ENCODE measurements at regions not wholly inside any gene's neighbourhood (a gene's known extent, or its start where the extent isn't known, plus 50 kb on each side); places are given as distances from the start of the nearest gene placed in this dataset.

GRCh38 chr2:128526455-128526976 lies 207.8 kb upstream of the HS6ST1 start:
- peaks cover under 1% of the 10 kb centered on the region; the same call in 1 of the 2 replicates for H3K4me1 ChIP-seq (ENCODE audit: low read length)
- no peak for TF ChIP-seq EZH2phosphoT487 (IDR thresholded peaks at IDR 0.05; ENCODE audit: low read depth)
- TF ChIP-seq CTCF (IDR thresholded peaks at IDR 0.05; ENCODE audit: low read depth, low read length) = no peak
- H2AFZ ChIP-seq (ENCODE audit: low read depth, low read length) = no peak overlapping the region
- no peaks in the 10 kb centered on the region for H3K79me2 ChIP-seq (ENCODE audit: low read length)
- no peak overlapping the region for H3K9ac ChIP-seq (ENCODE audit: low read length)
- no peaks in the 10 kb centered on the region for H3K9me3 ChIP-seq (ENCODE audit: insufficient read depth, low read length)
- H3K4me3 ChIP-seq (ENCODE audit: low read length) = no peak overlapping the region
- H4K20me1 ChIP-seq (ENCODE audit: insufficient read depth, low read length) = no peaks in the 10 kb centered on the region
- H3K27ac ChIP-seq (ENCODE audit: low read length) = no peak overlapping the region
- H3K36me3 ChIP-seq (replicated peaks; ENCODE audit: low read depth, low read length) = no peaks in the 10 kb centered on the region
- no peak overlapping the region for H3K4me2 ChIP-seq (ENCODE audit: low read length)
- no peaks in the 10 kb centered on the region for H3K27me3 ChIP-seq (ENCODE audit: low read depth, low read length)

GRCh38 chr2:128528133-128528532 lies 209.5 kb upstream of the HS6ST1 start:
- no peak overlapping the region for H3K4me2 ChIP-seq (ENCODE audit: low read length)
- no peak overlapping the region for H3K27ac ChIP-seq (ENCODE audit: low read length)
- TF ChIP-seq CTCF (IDR thresholded peaks at IDR 0.05; ENCODE audit: low read depth, low read length) (no peak), EZH2phosphoT487 (IDR thresholded peaks at IDR 0.05; ENCODE audit: low read depth) (no peak)
- no peaks in the 10 kb centered on the region for H3K36me3 ChIP-seq (replicated peaks; ENCODE audit: low read depth, low read length)
- no peaks in the 10 kb centered on the region for H4K20me1 ChIP-seq (ENCODE audit: insufficient read depth, low read length)
- H3K79me2 ChIP-seq (ENCODE audit: low read length) = no peaks in the 10 kb centered on the region
- no peak overlapping the region for H3K4me3 ChIP-seq (ENCODE audit: low read length)
- H3K9ac ChIP-seq (ENCODE audit: low read length) = no peak overlapping the region
- H3K9me3 ChIP-seq (ENCODE audit: insufficient read depth, low read length) = no peaks in the 10 kb centered on the region
- no peak overlapping the region for H2AFZ ChIP-seq (ENCODE audit: low read depth, low read length)
- peaks cover 3% of the 10 kb centered on the region; the same call in 1 of the 2 replicates for H3K4me1 ChIP-seq (ENCODE audit: low read length)
- peaks cover under 1% of the 10 kb centered on the region; the same call in 1 of the 2 replicates for H3K27me3 ChIP-seq (ENCODE audit: low read depth, low read length)

DNA sequence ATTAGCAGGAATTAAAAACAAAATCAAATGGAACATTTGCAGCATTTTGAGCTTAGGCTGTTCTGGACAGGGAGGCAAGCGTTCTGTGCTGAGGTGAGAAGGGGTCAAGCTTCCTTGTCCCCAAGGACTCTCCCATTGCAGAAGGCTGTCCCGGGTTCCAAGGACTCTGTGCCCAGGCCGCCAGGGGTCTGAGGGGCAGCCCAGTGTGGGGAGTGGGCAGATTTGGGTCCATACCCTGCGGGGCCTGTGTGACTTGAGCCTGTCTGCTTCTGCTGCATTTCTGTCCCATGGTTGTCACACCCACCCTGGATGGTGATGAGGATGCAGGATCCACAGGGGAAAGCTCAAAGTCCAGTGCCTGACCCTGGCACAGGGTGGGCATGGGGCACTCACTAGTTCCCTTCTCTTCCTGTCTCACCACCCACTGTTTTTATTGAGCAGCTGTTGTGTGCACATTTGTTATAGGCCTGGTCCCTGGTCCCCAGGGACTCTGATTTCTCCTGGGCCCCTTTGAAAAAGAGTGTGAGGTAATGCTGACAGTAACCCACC lies 211.4 kb upstream of the HS6ST1 start:
- Histone ChIP-seq H3K27me3 (ENCODE audit: low read depth, low read length) (peaks cover 7% of the 10 kb centered on the region; the same call in 1 of the 2 replicates), H3K9me3 (ENCODE audit: insufficient read depth, low read length) (no peaks in the 10 kb centered on the region), H3K4me1 (ENCODE audit: low read length) (peaks cover 3% of the 10 kb centered on the region; the same call in 1 of the 2 replicates), H3K36me3 (replicated peaks; ENCODE audit: low read depth, low read length) (no peaks in the 10 kb centered on the region), H3K4me3 (ENCODE audit: low read length) (no peak overlapping the region), H3K79me2 (ENCODE audit: low read length) (no peaks in the 10 kb centered on the region), H3K4me2 (ENCODE audit: low read length) (no peak overlapping the region), H3K27ac (ENCODE audit: low read length) (no peak overlapping the region), H3K9ac (ENCODE audit: low read length) (no peak overlapping the region), H2AFZ (ENCODE audit: low read depth, low read length) (no peak overlapping the region), H4K20me1 (ENCODE audit: insufficient read depth, low read length) (no peaks in the 10 kb centered on the region)
- TF ChIP-seq EZH2phosphoT487 (IDR thresholded peaks at IDR 0.05; ENCODE audit: low read depth) (no peak), CTCF (IDR thresholded peaks at IDR 0.05; ENCODE audit: low read depth, low read length) (no peak)

DNA sequence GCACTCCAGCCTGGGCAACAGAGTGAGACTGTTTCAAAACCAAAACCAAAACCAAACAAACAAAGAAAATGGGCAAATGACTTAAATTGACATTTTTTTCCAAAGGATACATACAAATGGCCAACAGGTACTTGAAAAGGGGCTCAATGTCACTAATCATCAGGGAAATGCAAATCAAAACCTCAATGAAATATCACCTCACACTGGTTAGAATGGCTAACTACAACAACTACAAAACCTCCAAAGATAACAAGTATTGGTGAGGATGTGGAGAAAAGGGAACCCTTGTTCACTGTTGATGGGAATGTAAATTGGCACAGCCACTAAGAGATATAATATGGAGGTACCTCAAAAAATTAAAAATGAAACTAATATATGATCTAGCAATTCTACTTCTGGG lies 213.2 kb upstream of the HS6ST1 start:
- Histone ChIP-seq H3K4me2 (ENCODE audit: low read length) (no peak overlapping the region), H3K4me3 (ENCODE audit: low read length) (no peak overlapping the region), H3K36me3 (replicated peaks; ENCODE audit: low read depth, low read length) (no peaks in the 10 kb centered on the region), H3K27me3 (ENCODE audit: low read depth, low read length) (peaks cover 7% of the 10 kb centered on the region; the same call in 1 of the 2 replicates), H3K27ac (ENCODE audit: low read length) (no peak overlapping the region), H3K4me1 (ENCODE audit: low read length) (peaks cover 3% of the 10 kb centered on the region; the same call in 1 of the 2 replicates), H3K9ac (ENCODE audit: low read length) (no peak overlapping the region), H3K9me3 (ENCODE audit: insufficient read depth, low read length) (no peaks in the 10 kb centered on the region), H4K20me1 (ENCODE audit: insufficient read depth, low read length) (no peaks in the 10 kb centered on the region), H2AFZ (ENCODE audit: low read depth, low read length) (no peak overlapping the region), H3K79me2 (ENCODE audit: low read length) (no peaks in the 10 kb centered on the region)
- TF ChIP-seq EZH2phosphoT487 (IDR thresholded peaks at IDR 0.05; ENCODE audit: low read depth) (no peak), CTCF (IDR thresholded peaks at IDR 0.05; ENCODE audit: low read depth, low read length) (peak; percentile 51)
